ENCODE measurements at regions not wholly inside any gene's neighbourhood (a gene's known extent, or its start where the extent isn't known, plus 50 kb on each side); places are given as distances from the start of the nearest gene placed in this dataset.

DNA sequence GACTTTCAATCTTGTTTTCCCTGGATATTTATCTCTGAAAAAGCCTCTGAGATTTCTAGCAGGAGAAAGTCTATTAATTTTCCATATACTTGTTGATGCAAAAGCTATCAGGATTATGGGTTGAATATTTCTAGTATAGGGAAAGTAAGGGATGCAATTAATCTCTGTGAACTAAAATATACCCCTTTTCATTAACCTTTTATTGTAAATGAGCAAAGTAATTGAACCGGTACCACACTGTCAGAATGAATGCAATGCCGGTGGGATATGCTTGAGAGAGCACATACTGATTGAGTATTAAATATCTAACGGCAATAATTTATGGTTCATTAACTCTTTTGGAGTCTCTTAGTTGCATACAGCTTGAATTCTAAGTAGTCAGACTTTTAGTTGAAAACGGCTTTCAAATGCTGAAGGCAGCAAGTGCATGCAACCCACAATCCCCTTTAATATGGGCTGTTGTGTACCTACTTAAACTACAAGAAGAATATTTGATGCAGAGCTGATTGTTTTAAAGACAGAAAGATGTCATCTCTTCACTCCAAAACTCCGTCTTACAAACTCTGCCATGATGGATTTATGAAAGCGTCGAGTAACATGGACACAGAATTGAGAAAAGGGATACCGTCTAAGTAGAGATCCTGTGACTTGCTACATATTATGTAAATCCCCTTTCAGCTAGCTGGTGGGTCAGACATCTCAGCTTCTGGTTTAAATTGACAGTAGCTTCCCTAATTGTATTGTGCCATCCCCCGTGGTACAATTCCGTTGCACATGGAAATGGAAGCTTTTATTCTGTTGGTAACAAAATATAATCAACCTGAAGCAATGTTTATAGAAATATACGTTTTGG lies 141.3 kb upstream of the CDH8 start:
- Mint-ChIP-seq H3K36me3 (ENCODE audit: insufficient read depth in 2 of 2) (peaks cover 2 to 4% of the 10 kb centered on the region in 2 donors), H3K9me3 (peaks cover 4 to 12% of the 10 kb centered on the region in 2 donors), H3K4me1 (ENCODE audit: low read depth) (no peaks in the 10 kb centered on the region), H3K27me3 (ENCODE audit: low read depth) (no peaks in the 10 kb centered on the region), H3K27ac (no peak overlapping the region), H3K4me3 (no peak overlapping the region)
- no peak for DNase-seq
- no peak for ATAC-seq (replicated peaks in 1 of 2)

DNA sequence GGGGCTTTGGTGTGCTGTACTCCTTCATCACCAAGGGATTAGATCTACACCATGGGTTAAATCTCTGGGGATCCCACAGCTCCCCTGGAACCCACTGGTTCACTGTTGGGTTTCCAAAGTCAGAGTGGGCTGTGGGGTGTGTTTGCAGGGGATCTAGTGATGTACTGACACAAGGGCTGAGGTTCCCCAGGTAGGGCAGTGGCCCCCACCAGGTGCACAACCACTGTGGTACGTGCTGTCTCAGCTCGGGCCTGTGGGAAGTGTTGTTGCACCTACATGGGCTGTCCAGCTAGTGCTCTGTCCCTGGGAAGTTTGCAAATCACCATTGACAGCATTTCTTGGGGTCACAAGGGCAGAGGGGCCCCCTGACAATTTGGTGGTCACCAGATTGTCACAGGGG lies 134.4 kb upstream of the CDH8 start:
- ATAC-seq (replicated peaks in 1 of 2): no peak
- peaks cover 10 to 24% of the 10 kb centered on the region in 2 donors for H3K9me3 Mint-ChIP-seq
- no peak overlapping the region for H3K27ac Mint-ChIP-seq
- no peaks in the 10 kb centered on the region for H3K27me3 Mint-ChIP-seq (ENCODE audit: low read depth)
- no peaks in the 10 kb centered on the region for H3K4me1 Mint-ChIP-seq (ENCODE audit: low read depth)
- H3K4me3 Mint-ChIP-seq: no peak overlapping the region
- H3K36me3 Mint-ChIP-seq (ENCODE audit: insufficient read depth in 2 of 2): no peaks in the 10 kb centered on the region
- DNase-seq: no peak

DNA sequence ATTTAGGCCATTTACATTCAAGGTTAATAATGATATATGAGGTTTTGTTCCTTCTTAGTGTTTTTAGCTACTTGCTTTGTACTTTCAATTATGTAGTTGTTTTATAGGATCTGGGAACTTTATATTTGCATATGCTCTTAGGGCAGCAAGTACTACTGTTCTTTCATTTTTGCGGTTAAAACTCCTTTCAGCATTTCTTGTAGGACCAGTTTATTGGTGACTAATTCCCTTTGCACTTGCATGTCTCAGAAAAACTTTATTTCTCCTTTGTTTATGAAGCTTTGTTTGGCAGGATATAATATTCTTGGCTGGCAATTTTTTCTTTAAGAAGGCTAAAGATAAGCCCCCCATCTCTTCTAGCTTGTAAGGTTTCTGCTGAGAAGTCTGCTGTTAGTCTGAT lies 131.3 kb upstream of the CDH8 start:
- DNase-seq (no peak), ATAC-seq (replicated peaks in 1 of 2) (no peak)
- Mint-ChIP-seq H3K9me3 (peaks cover 10 to 25% of the 10 kb centered on the region in 2 donors), H3K4me3 (no peak overlapping the region), H3K27me3 (ENCODE audit: low read depth) (no peaks in the 10 kb centered on the region), H3K36me3 (ENCODE audit: insufficient read depth in 2 of 2) (no peaks in the 10 kb centered on the region), H3K4me1 (ENCODE audit: low read depth) (no peaks in the 10 kb centered on the region), H3K27ac (no peak overlapping the region)

DNA sequence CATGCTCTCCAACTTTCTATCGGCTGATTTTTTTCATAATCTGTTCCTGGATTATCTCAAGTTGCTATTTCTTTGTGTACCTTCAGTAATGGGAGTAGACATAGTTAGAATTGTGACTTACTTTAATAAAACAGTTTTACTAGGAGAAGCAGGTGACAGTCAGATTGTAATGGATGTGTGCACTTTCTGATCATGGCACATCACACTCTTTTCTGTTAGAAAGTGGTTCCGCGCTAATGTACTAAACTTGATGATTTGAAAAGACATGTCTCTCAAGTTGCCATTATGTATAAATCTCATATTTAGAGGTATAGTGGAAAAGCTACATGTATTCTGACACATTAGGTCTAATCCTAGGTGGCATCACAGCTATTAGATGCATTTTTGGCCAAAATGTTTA lies 121.3 kb upstream of the CDH8 start:
- H3K4me1 Mint-ChIP-seq (ENCODE audit: low read depth): no peaks in the 10 kb centered on the region
- H3K27ac Mint-ChIP-seq: no peak overlapping the region
- H3K27me3 Mint-ChIP-seq (ENCODE audit: low read depth): no peaks in the 10 kb centered on the region
- no peak overlapping the region for H3K4me3 Mint-ChIP-seq
- H3K9me3 Mint-ChIP-seq: peaks cover 3 to 6% of the 10 kb centered on the region in 2 donors
- ATAC-seq (replicated peaks in 1 of 2): no peak
- no peak for DNase-seq
- H3K36me3 Mint-ChIP-seq (ENCODE audit: insufficient read depth in 2 of 2): no peaks in the 10 kb centered on the region

GRCh38 chr16:62156971-62157370 lies 120.7 kb upstream of the CDH8 start:
- DNase-seq: no peak
- Mint-ChIP-seq H3K36me3 (ENCODE audit: insufficient read depth in 2 of 2) (no peaks in the 10 kb centered on the region), H3K27me3 (ENCODE audit: low read depth) (no peaks in the 10 kb centered on the region), H3K4me1 (ENCODE audit: low read depth) (no peaks in the 10 kb centered on the region), H3K27ac (no peak overlapping the region), H3K4me3 (no peak overlapping the region), H3K9me3 (peaks cover 6 to 7% of the 10 kb centered on the region in 2 donors)
- ATAC-seq (replicated peaks in 1 of 2): no peak

- no peak overlapping the region for H3K27ac Mint-ChIP-seq
- H3K9me3 Mint-ChIP-seq: peaks cover 3 to 8% of the 10 kb centered on the region in 2 donors
- no peaks in the 10 kb centered on the region for H3K4me1 Mint-ChIP-seq (ENCODE audit: low read depth)
- no peak overlapping the region for H3K4me3 Mint-ChIP-seq
- DNase-seq: no peak
- H3K27me3 Mint-ChIP-seq (ENCODE audit: low read depth): no peaks in the 10 kb centered on the region
- no peaks in the 10 kb centered on the region for H3K36me3 Mint-ChIP-seq (ENCODE audit: insufficient read depth in 2 of 2)
- ATAC-seq (replicated peaks in 1 of 2): no peak
Measured at GRCh38 chr16:62149631-62150030, 113.4 kb upstream of the CDH8 start.

DNA sequence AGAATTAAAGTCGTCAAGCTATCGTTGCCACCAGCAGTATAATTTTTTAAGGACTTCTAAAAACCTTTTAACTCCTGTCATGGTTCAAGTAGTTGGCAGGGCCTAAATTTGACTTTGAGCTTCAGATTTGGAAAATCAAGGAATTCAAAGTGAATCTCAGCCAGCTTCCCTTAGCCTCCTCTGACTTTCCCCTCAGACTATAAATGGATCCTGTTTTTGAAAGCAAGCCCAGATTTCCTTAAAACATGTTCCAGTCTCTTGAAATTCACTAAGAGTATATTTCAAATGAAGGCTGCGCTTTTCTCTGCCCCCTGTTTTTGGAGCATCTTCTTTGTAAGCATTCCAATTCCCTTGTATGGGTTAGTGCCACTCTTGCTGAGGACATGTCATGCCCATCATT lies 101.8 kb upstream of the CDH8 start:
- Mint-ChIP-seq H3K4me1 (ENCODE audit: low read depth) (no peaks in the 10 kb centered on the region), H3K9me3 (peaks cover 11 to 16% of the 10 kb centered on the region in 2 donors), H3K4me3 (no peak overlapping the region), H3K27me3 (ENCODE audit: low read depth) (no peaks in the 10 kb centered on the region), H3K36me3 (ENCODE audit: insufficient read depth in 2 of 2) (peaks cover 0 to 1% of the 10 kb centered on the region in 2 donors), H3K27ac (no peak overlapping the region)
- DNase-seq (no peak), ATAC-seq (replicated peaks in 1 of 2) (no peak)

DNA sequence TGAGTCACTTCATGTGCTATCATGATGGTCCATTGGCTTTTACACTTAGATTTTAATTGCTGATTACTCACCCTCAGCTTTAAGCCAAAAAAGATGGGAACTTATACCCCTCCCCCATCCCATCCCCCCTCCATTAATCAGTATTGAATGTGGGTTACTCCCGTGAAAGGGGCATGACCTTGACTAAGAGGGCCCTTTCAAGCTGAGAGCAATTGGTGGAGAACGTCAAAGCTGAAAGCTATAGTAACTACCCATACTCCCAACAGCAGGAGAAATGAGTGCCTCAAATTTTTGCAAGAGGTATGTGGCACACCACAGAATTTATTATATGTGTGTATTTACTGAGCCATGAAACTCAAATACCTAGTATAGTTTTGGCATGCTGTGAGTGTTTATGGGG lies 99.7 kb upstream of the CDH8 start:
- Mint-ChIP-seq H3K9me3 (peaks cover 21 to 23% of the 10 kb centered on the region in 2 donors), H3K4me1 (ENCODE audit: low read depth) (no peaks in the 10 kb centered on the region), H3K36me3 (ENCODE audit: insufficient read depth in 2 of 2) (peaks cover 0 to 7% of the 10 kb centered on the region in 2 donors), H3K27me3 (ENCODE audit: low read depth) (no peaks in the 10 kb centered on the region), H3K4me3 (no peak overlapping the region), H3K27ac (no peak overlapping the region)
- ATAC-seq (replicated peaks in 1 of 2) (no peak), DNase-seq (no peak)

GRCh38 chr16:62135446-62135845 lies 99.2 kb upstream of the CDH8 start:
- Mint-ChIP-seq H3K4me3 (no peak overlapping the region), H3K9me3 (peaks cover 21 to 23% of the 10 kb centered on the region in 2 donors), H3K27ac (no peak overlapping the region), H3K27me3 (ENCODE audit: low read depth) (no peaks in the 10 kb centered on the region), H3K36me3 (ENCODE audit: insufficient read depth in 2 of 2) (peaks cover 0 to 7% of the 10 kb centered on the region in 2 donors), H3K4me1 (ENCODE audit: low read depth) (no peaks in the 10 kb centered on the region)
- no peak for DNase-seq
- ATAC-seq (replicated peaks in 1 of 2): no peak

- H3K4me3 Mint-ChIP-seq: no peak overlapping the region
- no peak for DNase-seq
- H3K9me3 Mint-ChIP-seq: peaks cover 15 to 25% of the 10 kb centered on the region in 2 donors
- ATAC-seq (replicated peaks in 1 of 2): no peak
- H3K27me3 Mint-ChIP-seq (ENCODE audit: low read depth): no peaks in the 10 kb centered on the region
- no peaks in the 10 kb centered on the region for H3K4me1 Mint-ChIP-seq (ENCODE audit: low read depth)
- H3K27ac Mint-ChIP-seq: no peak overlapping the region
- H3K36me3 Mint-ChIP-seq (ENCODE audit: insufficient read depth in 2 of 2): peaks cover 0 to 7% of the 10 kb centered on the region in 2 donors
Measured at GRCh38 chr16:62130101-62130500, 93.9 kb upstream of the CDH8 start.

DNA sequence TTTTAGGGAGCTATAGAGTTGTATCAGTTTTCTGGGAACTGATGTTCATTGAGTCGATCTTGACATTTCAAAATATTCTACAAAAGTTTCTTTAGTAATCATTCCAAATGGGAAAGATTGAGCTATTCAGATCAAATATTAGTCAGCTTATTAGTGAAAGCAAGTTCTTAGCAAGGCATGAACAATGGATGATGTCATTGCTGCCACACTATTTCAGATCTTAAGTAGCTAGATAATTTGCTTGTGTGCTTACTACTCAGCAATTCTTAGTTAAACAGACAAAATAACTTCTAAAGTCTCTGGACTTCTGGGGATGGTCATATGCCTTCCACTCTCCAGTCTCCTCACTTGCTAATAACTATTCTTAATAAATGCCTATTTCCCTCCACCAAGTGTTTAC lies 69.0 kb upstream of the CDH8 start:
- Mint-ChIP-seq H3K9me3 (peaks cover 5 to 11% of the 10 kb centered on the region in 2 donors), H3K36me3 (ENCODE audit: insufficient read depth in 2 of 2) (no peaks in the 10 kb centered on the region)
- no peak for DNase-seq

GRCh38 chr16:62102588-62102987 lies 66.3 kb upstream of the CDH8 start:
- Mint-ChIP-seq H3K9me3 (peaks cover 4 to 7% of the 10 kb centered on the region in 2 donors), H3K27ac (no peak overlapping the region), H3K4me3 (no peak overlapping the region), H3K27me3 (ENCODE audit: low read depth) (no peaks in the 10 kb centered on the region), H3K36me3 (ENCODE audit: insufficient read depth in 2 of 2) (no peaks in the 10 kb centered on the region), H3K4me1 (ENCODE audit: low read depth) (no peaks in the 10 kb centered on the region)
- no peak for ATAC-seq (replicated peaks in 1 of 2)
- no peak for DNase-seq

More for the DNA sequence above, 69.0 kb upstream of the CDH8 start:
- Mint-ChIP-seq H3K27me3 (ENCODE audit: low read depth) (no peaks in the 10 kb centered on the region), H3K4me3 (no peak overlapping the region), H3K4me1 (ENCODE audit: low read depth) (no peaks in the 10 kb centered on the region), H3K27ac (no peak overlapping the region)
- ATAC-seq (replicated peaks in 1 of 2): no peak

- peaks cover 6 to 8% of the 10 kb centered on the region in 2 donors for H3K9me3 Mint-ChIP-seq
- DNase-seq (no peak), ATAC-seq (replicated peaks in 1 of 2) (no peak)
- no peak overlapping the region for H3K27ac Mint-ChIP-seq
- H3K36me3 Mint-ChIP-seq (ENCODE audit: insufficient read depth in 2 of 2): no peaks in the 10 kb centered on the region
- no peaks in the 10 kb centered on the region for H3K27me3 Mint-ChIP-seq (ENCODE audit: low read depth)
- no peak overlapping the region for H3K4me3 Mint-ChIP-seq
- no peaks in the 10 kb centered on the region for H3K4me1 Mint-ChIP-seq (ENCODE audit: low read depth)
Measured at GRCh38 chr16:62100651-62101050, 64.4 kb upstream of the CDH8 start.

GRCh38 chr16:62089715-62090114 lies 53.5 kb upstream of the CDH8 start:
- H3K4me1 Mint-ChIP-seq (ENCODE audit: low read depth): no peaks in the 10 kb centered on the region
- H3K4me3 Mint-ChIP-seq: no peak overlapping the region
- H3K36me3 Mint-ChIP-seq (ENCODE audit: insufficient read depth in 2 of 2): no peaks in the 10 kb centered on the region
- peaks cover 2 to 15% of the 10 kb centered on the region in 2 donors for H3K9me3 Mint-ChIP-seq
- DNase-seq (no peak), ATAC-seq (replicated peaks in 1 of 2) (no peak)
- H3K27me3 Mint-ChIP-seq (ENCODE audit: low read depth): no peaks in the 10 kb centered on the region
- H3K27ac Mint-ChIP-seq: no peak overlapping the region
